ENCODE measurements at regions not wholly inside any gene's neighbourhood (a gene's known extent, or its start where the extent isn't known, plus 50 kb on each side); places are given as distances from the start of the nearest gene placed in this dataset.

DNA sequence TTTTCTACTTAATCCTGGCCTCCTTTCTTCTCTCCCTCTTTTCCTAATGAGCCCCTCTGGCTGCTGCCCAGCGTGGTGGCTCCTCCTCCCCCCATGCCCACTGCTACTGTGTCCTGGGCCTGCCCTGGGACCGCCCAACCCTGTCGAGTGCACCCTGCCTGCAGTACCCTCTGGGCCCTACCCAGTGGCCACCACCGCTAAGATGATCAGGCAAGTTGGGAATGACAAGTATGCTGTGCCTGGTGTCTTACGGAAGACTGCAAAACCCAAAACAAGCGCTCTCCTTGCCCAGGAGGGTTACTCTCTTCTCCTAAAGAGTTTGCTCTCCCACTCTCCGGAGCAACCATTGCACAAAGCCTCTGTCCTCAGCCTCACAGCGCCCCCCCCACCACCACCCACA is 273.7 kb downstream of the SYK start:
- H3K4me3 ChIP-seq (replicated peaks in 1 of 2; ENCODE audit: low read depth in 2 of 2, low read length in 2 of 2) = no peak overlapping the region
- TF ChIP-seq, protein P1, sequence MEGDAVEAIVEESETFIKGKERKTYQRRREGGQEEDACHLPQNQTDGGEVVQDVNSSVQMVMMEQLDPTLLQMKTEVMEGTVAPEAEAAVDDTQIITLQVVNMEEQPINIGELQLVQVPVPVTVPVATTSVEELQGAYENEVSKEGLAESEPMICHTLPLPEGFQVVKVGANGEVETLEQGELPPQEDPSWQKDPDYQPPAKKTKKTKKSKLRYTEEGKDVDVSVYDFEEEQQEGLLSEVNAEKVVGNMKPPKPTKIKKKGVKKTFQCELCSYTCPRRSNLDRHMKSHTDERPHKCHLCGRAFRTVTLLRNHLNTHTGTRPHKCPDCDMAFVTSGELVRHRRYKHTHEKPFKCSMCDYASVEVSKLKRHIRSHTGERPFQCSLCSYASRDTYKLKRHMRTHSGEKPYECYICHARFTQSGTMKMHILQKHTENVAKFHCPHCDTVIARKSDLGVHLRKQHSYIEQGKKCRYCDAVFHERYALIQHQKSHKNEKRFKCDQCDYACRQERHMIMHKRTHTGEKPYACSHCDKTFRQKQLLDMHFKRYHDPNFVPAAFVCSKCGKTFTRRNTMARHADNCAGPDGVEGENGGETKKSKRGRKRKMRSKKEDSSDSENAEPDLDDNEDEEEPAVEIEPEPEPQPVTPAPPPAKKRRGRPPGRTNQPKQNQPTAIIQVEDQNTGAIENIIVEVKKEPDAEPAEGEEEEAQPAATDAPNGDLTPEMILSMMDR (IDR thresholded peaks at IDR 0.05; ENCODE audit: low read depth, low read length) = no peak
- no peak for DNase-seq (ENCODE audit: low read depth in 2 of 2)

DNA sequence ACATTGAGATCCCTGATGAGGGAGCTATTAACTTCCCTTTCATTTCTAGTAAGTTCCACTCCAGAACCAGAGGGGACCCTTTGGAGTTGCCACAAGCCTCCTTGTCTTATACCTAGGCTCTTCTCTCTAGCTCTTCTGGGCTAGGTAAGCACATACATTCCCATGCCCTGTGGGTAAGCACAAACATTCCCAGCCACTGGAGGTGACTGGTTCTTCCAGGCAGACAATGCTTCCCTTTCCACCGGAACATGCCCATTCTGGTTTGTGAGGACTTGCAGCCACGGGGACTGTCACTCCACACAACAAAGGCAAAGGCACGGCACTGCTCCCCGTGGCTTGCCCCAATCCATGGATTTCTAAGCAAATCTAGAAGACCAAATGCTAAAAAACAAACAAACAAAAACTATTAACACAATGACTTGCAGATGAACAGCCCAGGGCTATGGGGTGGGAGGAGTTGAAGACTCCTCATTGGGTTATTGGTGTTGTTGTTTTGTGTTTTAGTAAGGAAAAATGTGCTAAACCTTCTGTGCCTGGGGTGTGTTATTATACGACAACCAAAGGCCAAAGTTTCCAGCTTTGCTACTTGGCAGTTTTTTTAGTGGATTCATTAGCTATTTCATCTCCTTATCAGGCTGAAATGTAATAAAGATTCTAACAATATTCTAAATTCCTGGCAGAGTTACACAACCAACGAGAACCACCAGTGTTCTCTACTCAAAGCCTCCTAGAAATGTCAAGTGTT is 276.2 kb downstream of the SYK start:
- peak in 1 of 2 donors; percentile 51 for DNase-seq (ENCODE audit: low read depth in 2 of 2)
- TF ChIP-seq, protein P1 (IDR thresholded peaks at IDR 0.05; ENCODE audit: low read depth, low read length) = no peak
- H3K4me3 ChIP-seq (replicated peaks in 1 of 2; ENCODE audit: low read depth in 2 of 2, low read length in 2 of 2) = no peak overlapping the region

DNA sequence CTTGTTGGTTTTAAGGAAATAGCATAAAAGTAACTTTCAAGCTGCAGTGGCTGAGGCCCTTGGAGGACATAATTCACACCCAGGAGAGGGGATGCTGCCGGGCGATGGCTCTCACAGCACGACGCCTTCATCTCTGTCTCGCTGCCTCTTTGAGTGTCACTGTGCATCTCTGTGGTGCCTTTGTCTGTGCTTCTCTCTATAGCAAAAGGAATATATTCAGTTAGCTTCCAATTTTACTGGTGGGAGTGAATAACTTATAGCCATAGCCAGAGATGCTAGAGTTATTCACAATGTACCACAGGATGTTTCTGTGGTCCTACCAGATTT is 276.7 kb downstream of the SYK start:
- TF ChIP-seq, protein P1 (IDR thresholded peaks at IDR 0.05; ENCODE audit: low read depth, low read length) = no peak
- no peak overlapping the region for H3K4me3 ChIP-seq (replicated peaks in 1 of 2; ENCODE audit: low read depth in 2 of 2, low read length in 2 of 2)
- no peak for DNase-seq (ENCODE audit: low read depth in 2 of 2)

DNA sequence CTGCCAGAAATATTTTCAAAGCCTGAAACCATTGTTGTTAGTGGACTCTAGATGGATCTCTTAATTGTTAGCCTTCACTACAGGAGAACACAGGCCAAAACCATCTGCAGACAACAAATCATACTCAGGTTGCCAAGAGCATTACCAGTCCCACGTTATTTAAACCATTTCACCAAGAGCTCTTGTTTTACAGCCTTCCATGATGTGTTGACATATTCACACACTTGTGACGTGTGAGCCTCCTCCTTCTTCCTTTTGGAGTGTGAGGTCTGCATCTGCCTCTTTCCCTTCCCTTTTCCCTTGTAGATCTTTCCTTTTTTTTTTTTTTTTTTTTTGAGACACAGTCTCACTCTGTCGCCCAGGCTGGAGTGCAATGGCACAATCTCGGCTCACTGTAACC is 279.0 kb downstream of the AUH start:
- H3K4me3 ChIP-seq (replicated peaks in 1 of 2; ENCODE audit: low read depth in 2 of 2, low read length in 2 of 2) = no peak overlapping the region
- no peak for DNase-seq (ENCODE audit: low read depth in 2 of 2)

DNA sequence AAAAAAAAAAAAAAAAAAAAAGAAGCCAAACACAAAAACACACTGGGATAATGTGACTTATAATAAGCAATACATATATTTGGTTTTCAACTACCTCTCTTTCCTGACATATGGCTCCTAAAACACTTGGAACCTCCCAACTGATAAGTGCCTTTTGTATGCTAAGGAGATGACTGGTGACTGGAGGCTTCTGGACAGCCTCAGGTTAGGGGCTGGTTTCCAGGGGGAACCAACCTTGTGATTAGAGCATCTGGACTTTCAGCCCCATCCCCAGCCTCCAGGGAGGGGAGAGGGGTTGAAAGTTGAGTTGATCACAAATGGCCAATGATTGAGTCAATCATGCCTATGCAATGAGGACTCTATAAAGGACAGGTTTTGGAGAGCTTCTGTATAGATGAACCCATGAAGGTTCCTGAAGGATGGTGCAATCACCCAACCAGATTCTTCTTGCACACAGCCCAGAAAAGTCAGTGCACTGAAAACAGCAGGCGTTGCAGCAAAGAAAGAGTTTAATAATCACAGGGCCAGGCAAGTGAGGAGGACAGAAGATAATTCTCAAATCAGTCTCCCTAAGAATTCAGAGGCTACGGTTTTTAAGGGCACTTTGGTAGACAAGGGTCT is 276.7 kb downstream of the AUH start:
- H3K4me3 ChIP-seq (replicated peaks in 1 of 2; ENCODE audit: low read depth in 2 of 2, low read length in 2 of 2) = no peak overlapping the region
- DNase-seq (ENCODE audit: low read depth in 2 of 2) = no peak
- TF ChIP-seq, protein P1 (IDR thresholded peaks at IDR 0.05; ENCODE audit: low read depth, low read length) = no peak

More for the DNA sequence above, 279.0 kb downstream of the AUH start:
- TF ChIP-seq, protein P1 (IDR thresholded peaks at IDR 0.05; ENCODE audit: low read depth, low read length) = no peak

DNA sequence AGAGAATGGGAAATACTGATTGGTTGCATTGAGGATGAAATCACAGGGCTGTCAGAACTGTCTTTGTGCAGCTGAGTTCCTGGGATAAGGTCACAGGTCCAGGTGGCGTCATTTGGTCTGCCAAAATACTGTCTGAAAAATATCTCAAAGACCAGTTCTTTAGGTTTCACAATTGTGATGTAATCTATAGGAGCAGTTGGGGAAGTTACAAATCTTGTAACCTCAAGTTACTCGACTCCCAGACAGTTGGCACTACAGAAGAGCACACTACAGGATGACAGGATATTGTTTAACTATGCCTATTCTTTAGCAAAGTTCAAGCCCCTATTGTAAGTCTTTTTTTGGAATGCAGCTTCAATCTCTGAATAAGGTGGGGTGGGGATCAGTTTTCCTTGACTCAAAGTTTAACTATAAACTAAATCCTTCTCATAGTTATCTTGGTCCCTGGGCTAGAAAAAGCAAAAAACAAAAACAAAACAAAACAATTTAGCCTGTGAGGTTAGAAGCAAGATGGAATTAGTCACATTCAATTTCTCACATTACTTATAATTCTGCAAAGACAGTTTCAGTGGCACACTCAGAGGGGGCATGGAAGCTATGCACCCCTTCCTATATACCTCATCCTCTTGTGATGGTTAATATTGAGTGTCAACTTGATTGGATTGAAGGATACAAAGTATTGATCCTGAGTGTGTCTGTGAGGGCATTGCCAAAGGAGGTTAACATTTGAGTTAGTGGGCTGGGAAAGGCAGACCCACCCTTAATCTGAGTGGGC is 276.0 kb downstream of the AUH start:
- TF ChIP-seq, protein P1 (IDR thresholded peaks at IDR 0.05; ENCODE audit: low read depth, low read length) = no peak
- DNase-seq (ENCODE audit: low read depth in 2 of 2) = peak in 1 of 2 donors; percentile 11
- H3K4me3 ChIP-seq (replicated peaks in 1 of 2; ENCODE audit: low read depth in 2 of 2, low read length in 2 of 2) = no peak overlapping the region
